Karpas-422 (cell line): ENCODE measurements at regions not wholly inside any gene's neighbourhood (a gene's known extent, or its start where the extent isn't known, plus 50 kb on each side); places are given as distances from the start of the nearest gene placed in this dataset.
"Not testable (repeated sequence)": the region's sequence is repeated elsewhere in the genome, so short reads cannot be mapped to it uniquely, and the experiment has no call there.

ENCODE experiments used
- DNase-seq: peaks from one replicate; pipeline ENCODE4 v3.0.0-alpha.2; 2015
- H2AFZ ChIP-seq: fragments of 200-600 bp; sonication (generic); 2 replicates; pipeline ENCODE4 v1.6.1; 2014; ENCODE audit warnings: antibody characterized with exemption, low read length, mixed read lengths
- H3K27ac ChIP-seq: fragments of 200-600 bp; sonication (generic); 2 replicates; pipeline ENCODE4 v1.5.1; 2014; ENCODE audit warnings: mild to moderate bottlenecking, low read length, moderate library complexity
- H3K27me3 ChIP-seq: fragments of 200-600 bp; sonication (generic); 2 replicates; pipeline ENCODE4 v1.6.1; 2014; ENCODE audit warnings: low read length, mixed read lengths
- H3K36me3 ChIP-seq: fragments of 200-600 bp; sonication (generic); 2 replicates; pipeline ENCODE4 v1.6.1; 2014; ENCODE audit warnings: low read length, mixed read lengths; ENCODE audit not compliant: insufficient read depth
- H3K4me1 ChIP-seq: fragments of 200-600 bp; sonication (generic); 2 replicates; pipeline ENCODE4 v1.6.1; 2014; ENCODE audit warnings: mild to moderate bottlenecking, low read length, mixed read lengths
- H3K4me2 ChIP-seq: fragments of 200-600 bp; sonication (generic); 2 replicates; pipeline ENCODE4 v1.6.1; 2014; ENCODE audit warnings: low read length, low read depth, mild to moderate bottlenecking; ENCODE audit not compliant: poor library complexity, severe bottlenecking
- H3K4me3 ChIP-seq: fragments of 200-600 bp; sonication (generic); 2 replicates; pipeline ENCODE4 v1.5.1; 2014; ENCODE audit warnings: mild to moderate bottlenecking, antibody characterized with exemption, low read length, mixed read lengths
- H3K79me2 ChIP-seq: fragments of 200-600 bp; sonication (generic); 2 replicates; pipeline ENCODE4 v1.6.1; 2014; ENCODE audit warnings: mild to moderate bottlenecking, low read length, mixed read lengths
- H3K9ac ChIP-seq: fragments of 200-600 bp; sonication (generic); 2 replicates; pipeline ENCODE4 v1.6.0; 2014; ENCODE audit warnings: low read length
- H3K9me2 ChIP-seq: fragments of 200-600 bp; sonication (generic), shearing (Covaris generic); replicated peaks from 2 replicates; pipeline ENCODE4 v1.6.0; 2014; ENCODE audit warnings: mild to moderate bottlenecking, low read length, moderate library complexity; ENCODE audit not compliant: insufficient read depth
- H3K9me3 ChIP-seq: fragments of 300-700, 200-600 bp; sonication (generic); 2 replicates; pipeline ENCODE4 v1.6.1; 2014; ENCODE audit warnings: low read length, mixed read lengths
- H4K20me1 ChIP-seq: fragments of 200-600 bp; sonication (generic); 2 replicates; pipeline ENCODE4 v1.6.1; 2014; ENCODE audit warnings: mild to moderate bottlenecking, antibody characterized with exemption, low read length, low read depth; ENCODE audit not compliant: insufficient read depth

DNA sequence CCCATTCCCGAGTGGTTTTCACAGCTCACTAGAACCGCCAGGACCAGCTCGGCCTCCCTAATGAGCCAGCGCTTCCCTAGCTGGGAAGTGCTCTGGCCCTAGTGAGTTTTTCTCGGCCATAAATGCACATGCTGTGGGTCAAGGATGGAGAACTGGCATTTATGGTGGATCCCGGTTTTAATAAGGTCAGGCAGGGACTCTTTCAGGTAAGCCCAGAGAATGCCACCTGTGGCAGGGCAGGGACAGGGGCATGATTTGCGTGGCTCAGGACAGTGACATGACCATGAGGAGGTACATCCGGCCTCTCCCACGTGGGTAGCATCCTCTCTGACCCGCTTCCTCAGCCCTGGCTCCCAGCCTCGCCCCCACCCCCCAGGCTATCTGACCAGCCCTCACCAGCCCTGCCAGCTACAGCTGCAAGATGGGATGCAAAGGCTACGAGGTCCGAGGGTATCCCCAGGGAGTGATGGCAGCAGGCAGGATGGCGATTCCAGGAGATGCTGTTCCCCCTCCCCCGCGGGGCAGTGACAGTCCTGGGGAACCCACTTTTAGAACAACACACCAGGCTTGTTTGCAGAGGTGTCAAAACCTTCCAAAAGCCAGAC lies 60.3 kb upstream of the ADAMTS2 start:
- no peak for DNase-seq
- no peaks in the 10 kb centered on the region for H3K36me3 ChIP-seq
- no peak overlapping the region for H3K4me3 ChIP-seq

DNA sequence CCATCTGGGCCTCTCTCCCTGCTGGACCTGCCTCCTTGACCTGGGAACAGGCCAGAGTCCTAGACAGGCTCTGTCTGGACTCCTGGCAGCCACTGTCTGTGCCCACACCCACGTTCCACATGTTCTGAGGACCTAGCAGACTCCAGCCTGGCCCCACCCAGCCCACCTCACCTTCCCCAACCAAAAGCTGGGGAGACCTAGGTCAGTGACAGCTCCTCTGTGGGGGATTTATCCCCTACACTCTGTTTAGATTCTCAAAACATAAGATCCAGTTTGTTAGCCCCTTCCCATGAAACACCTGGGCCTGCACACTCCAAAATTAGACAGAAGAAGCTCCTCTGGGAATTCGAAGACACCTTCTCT lies 59.8 kb upstream of the ADAMTS2 start:
- H3K4me1 ChIP-seq: peaks cover 34% of the 10 kb centered on the region
- no peaks in the 10 kb centered on the region for H4K20me1 ChIP-seq
- H3K27ac ChIP-seq: no peak overlapping the region
- peaks cover 5% of the 10 kb centered on the region; the same call in 1 of the 2 replicates for H3K27me3 ChIP-seq
- no peak overlapping the region for H3K4me2 ChIP-seq
- H3K79me2 ChIP-seq: no peaks in the 10 kb centered on the region
- no peak overlapping the region for H2AFZ ChIP-seq
- H3K9me2 ChIP-seq: no peaks in the 10 kb centered on the region
- DNase-seq: no peak
- no peaks in the 10 kb centered on the region for H3K36me3 ChIP-seq
- H3K4me3 ChIP-seq: no peak overlapping the region
- peaks cover 14% of the 10 kb centered on the region; the same call in 1 of the 2 replicates for H3K9me3 ChIP-seq
- no peak overlapping the region for H3K9ac ChIP-seq

More for the DNA sequence above, 60.3 kb upstream of the ADAMTS2 start:
- no peak overlapping the region for H3K4me2 ChIP-seq
- H3K79me2 ChIP-seq: no peaks in the 10 kb centered on the region
- H4K20me1 ChIP-seq: no peaks in the 10 kb centered on the region
- H3K27me3 ChIP-seq: peaks cover 5% of the 10 kb centered on the region; the same call in 1 of the 2 replicates
- no peak overlapping the region for H3K9ac ChIP-seq
- H3K9me3 ChIP-seq: peaks cover 10% of the 10 kb centered on the region; the same call in 1 of the 2 replicates
- H2AFZ ChIP-seq: no peak overlapping the region
- H3K27ac ChIP-seq: no peak overlapping the region
- H3K4me1 ChIP-seq: peaks cover 34% of the 10 kb centered on the region
- no peaks in the 10 kb centered on the region for H3K9me2 ChIP-seq

DNA sequence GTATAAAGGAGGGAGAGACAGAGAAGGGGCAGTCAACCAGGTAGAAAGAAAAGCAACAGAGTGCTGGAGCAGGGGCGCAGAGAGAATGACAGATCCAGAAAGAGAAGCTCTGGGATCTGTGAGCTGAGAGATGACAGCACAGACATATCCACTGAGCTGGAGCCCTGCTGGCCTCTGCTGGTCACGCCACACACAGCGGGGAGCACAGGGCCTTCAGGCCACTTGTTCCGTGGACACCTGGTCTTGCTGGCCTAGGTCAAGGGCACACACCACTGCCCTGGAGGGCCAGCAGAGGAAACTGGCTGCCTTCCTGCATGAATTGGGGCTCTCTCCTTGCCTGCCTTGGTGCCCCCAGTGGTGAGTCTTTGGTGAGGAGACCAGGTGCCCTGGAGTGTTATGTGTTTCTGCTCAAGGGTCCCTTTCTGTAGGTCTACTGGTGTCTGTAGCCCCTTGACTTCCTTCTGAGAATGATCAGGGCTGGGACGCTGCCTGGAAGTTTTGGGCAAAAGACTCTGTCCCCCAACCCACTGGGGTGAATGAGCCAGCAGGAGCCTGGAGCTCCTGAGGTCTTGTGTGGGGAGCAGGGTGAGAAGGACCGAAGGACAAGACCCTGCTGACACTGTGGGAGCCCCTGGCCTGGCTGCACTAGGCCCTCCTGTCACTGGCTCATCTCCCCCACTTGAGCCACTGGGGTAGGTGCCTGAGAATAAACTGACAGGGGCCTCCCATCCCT lies 59.2 kb upstream of the ADAMTS2 start:
- Histone ChIP-seq H3K4me2 (no peak overlapping the region), H4K20me1 (no peaks in the 10 kb centered on the region), H3K36me3 (no peaks in the 10 kb centered on the region), H3K27me3 (peaks cover 5% of the 10 kb centered on the region; the same call in 1 of the 2 replicates), H3K9me2 (no peaks in the 10 kb centered on the region), H3K79me2 (no peaks in the 10 kb centered on the region), H3K4me1 (peaks cover 34% of the 10 kb centered on the region), H3K4me3 (no peak overlapping the region), H3K9ac (no peak overlapping the region), H2AFZ (no peak overlapping the region), H3K27ac (no peak overlapping the region), H3K9me3 (peaks cover 20% of the 10 kb centered on the region)
- no peak for DNase-seq

DNA sequence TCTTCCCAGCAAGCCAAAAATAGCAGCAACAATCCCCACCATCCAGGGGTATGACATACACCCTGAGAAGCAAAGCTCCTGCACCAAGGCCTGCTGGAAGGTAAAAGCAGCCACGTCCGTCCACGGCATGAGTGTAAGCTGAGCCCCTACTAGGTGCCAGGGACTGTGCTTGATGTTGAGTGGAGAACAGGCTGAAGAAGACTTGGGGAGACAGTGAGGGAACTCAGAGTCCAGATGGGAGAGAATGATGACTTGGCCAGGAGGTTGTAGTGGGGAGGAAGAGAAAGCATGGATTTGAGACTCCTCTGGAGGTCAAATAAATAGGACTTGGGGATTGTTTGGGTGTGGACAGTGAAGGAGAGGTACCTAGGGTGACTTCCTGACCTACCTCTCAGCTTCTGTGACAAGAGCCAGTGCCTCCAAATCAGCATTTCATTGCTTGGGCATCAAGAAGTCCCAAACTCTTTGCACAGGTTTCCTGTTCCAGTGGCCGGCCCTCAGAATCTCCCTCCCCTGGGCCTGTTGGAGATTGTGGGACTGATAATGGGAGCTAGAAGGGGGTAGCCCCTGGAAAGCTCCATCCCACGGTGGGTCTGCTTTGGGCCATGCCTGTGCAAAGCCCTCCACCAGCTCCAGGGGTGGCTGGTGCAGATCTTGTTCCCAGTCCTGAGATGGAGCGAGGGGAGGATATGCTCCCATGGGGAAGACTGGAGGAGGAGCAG lies 58.3 kb upstream of the ADAMTS2 start:
- Histone ChIP-seq H3K36me3 (no peaks in the 10 kb centered on the region), H3K4me3 (no peak overlapping the region), H2AFZ (no peak overlapping the region), H4K20me1 (no peaks in the 10 kb centered on the region), H3K27ac (no peak overlapping the region), H3K79me2 (no peaks in the 10 kb centered on the region), H3K27me3 (peaks cover 5% of the 10 kb centered on the region; the same call in 1 of the 2 replicates), H3K4me1 (peaks cover 34% of the 10 kb centered on the region), H3K9me3 (peaks cover 29% of the 10 kb centered on the region), H3K9ac (no peak overlapping the region), H3K4me2 (no peak overlapping the region), H3K9me2 (no peaks in the 10 kb centered on the region)
- no peak for DNase-seq

DNA sequence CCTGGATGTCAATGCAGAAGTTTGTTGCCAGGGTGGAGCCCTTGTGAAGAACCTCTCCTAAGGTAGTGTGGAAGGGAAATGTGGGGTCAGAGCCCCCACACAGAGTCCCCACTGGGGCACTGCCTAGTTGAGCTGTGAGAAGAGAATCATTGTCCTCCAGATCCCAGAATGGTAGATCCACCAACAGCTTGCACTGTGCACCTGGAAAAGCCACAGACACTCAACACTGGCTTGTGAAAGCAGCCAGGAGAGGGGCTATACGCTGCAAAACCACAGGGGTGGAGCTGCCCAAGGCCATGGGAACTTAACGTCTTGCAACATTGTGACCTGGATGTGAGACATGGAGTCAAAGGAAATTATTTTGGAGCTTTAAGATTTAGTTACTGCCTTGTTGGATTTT lies 55.2 kb upstream of the ADAMTS2 start:
- not testable (repeated sequence) for H3K27ac ChIP-seq, DNase-seq, H2AFZ ChIP-seq, H3K27me3 ChIP-seq, H3K36me3 ChIP-seq, H4K20me1 ChIP-seq, H3K9ac ChIP-seq, H3K4me3 ChIP-seq, H3K4me2 ChIP-seq, H3K9me2 ChIP-seq, H3K79me2 ChIP-seq
- H3K4me1 ChIP-seq: peaks cover 15% of the 10 kb centered on the region
- H3K9me3 ChIP-seq: peaks cover 29% of the 10 kb centered on the region

DNA sequence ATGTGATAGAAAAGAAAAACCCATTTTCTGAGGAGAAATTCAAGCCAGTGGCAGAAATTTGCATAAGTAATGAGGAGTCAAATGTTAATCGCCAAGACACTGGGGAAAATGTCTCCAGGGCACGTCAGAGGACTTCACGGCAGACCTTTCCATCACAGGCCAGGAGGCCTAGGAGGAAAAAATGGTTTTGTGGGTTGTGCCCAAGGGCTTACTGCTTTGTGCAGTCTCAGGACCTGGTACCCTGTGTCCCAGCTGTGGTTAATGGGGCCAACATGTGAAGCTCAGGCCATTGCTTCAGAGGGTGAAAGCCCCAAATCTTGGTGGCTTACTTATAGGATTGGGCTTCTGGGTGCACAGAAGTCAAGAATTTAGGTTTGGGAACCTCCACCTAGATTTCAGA lies 54.8 kb upstream of the ADAMTS2 start:
- Histone ChIP-seq H3K79me2 (no peaks in the 10 kb centered on the region), H3K4me2 (no peak overlapping the region), H3K9ac (no peak overlapping the region), H2AFZ (no peak overlapping the region), H3K27me3 (peaks cover 5% of the 10 kb centered on the region; the same call in 1 of the 2 replicates), H3K36me3 (no peaks in the 10 kb centered on the region), H3K9me2 (no peaks in the 10 kb centered on the region), H3K9me3 (peaks cover 29% of the 10 kb centered on the region), H3K4me3 (no peak overlapping the region), H3K27ac (no peak overlapping the region), H4K20me1 (no peaks in the 10 kb centered on the region), H3K4me1 (peaks cover 11% of the 10 kb centered on the region)
- DNase-seq: no peak

DNA sequence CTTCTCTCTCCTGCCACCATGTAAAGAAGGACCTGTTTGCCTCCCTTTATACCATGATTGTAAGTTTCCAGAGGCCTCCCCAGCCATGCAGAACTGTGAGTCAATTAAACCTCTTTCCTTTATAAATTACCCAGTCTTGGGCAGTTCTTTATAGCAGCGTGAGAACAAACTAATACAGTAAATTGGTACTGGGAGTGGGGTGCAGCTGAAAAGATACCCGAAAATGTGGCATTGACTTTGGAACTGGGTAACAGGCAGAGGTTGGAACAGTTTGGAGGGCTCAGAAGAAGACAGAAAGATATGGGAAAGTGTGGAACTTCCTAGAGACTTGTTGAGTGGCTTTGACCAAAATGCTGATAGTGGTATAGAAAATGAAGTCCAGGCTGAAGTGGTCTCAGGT lies 54.1 kb upstream of the ADAMTS2 start:
- H3K27ac ChIP-seq, H3K36me3 ChIP-seq, H4K20me1 ChIP-seq, H2AFZ ChIP-seq, DNase-seq, H3K4me2 ChIP-seq, H3K79me2 ChIP-seq, H3K9ac ChIP-seq, H3K4me3 ChIP-seq, H3K9me2 ChIP-seq, H3K27me3 ChIP-seq: not testable (repeated sequence)
- Histone ChIP-seq H3K4me1 (peaks cover 11% of the 10 kb centered on the region), H3K9me3 (peaks cover 29% of the 10 kb centered on the region)

DNA sequence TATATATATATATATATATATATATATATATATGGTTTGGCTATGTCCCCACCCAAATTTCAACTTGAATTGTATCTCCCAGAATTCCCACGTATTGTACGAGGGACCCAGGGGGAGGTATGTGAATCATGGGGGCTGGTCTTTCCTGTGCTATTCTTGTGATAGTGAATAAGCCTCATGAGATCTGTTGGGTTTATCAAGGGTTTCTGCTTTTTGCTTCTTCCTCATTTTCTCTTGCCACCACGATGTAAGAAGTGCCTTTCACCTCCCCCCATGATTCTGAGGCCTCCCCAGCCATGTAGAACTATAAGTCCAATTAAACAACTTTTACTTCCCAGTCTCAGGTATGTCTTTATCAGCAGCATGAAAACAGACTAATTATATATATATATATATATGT lies 52.3 kb upstream of the ADAMTS2 start:
- Histone ChIP-seq H3K9me2 (no peaks in the 10 kb centered on the region), H3K9me3 (peaks cover 29% of the 10 kb centered on the region), H4K20me1 (no peaks in the 10 kb centered on the region), H3K36me3 (no peaks in the 10 kb centered on the region), H3K9ac (no peak overlapping the region), H3K4me3 (no peak overlapping the region), H3K27ac (peak overlapping the region; percentile 30; the same call in 1 of the 2 replicates), H3K27me3 (peaks cover 5% of the 10 kb centered on the region; the same call in 1 of the 2 replicates), H3K79me2 (no peaks in the 10 kb centered on the region), H3K4me1 (peaks cover 16% of the 10 kb centered on the region), H3K4me2 (no peak overlapping the region), H2AFZ (no peak overlapping the region)
- peak; percentile 81 for DNase-seq
